ENCODE measurements at regions not wholly inside any gene's neighbourhood (a gene's known extent, or its start where the extent isn't known, plus 50 kb on each side); places are given as distances from the start of the nearest gene placed in this dataset.

- DNase-seq, result no peak
- H3F3A ChIP-seq (ENCODE audit: insufficient read depth), result peaks cover 25% of the 10 kb centered on the region
- H3K9me3 ChIP-seq (ENCODE audit: low read depth), result no peaks in the 10 kb centered on the region
- WGBS, 2 experiments (ENCODE audit: low coverage in 1 of 2, low lambda C conversion rate in 2 of 2, missing lambda C conversion rate in 2 of 2), result 85 to 88% methylated on average over 5 of the region's 5 CpGs
- H3K9ac ChIP-seq, result no peak overlapping the region
- in situ Hi-C loops (cut with MboI), result loop anchor here (25.0 kb wide), 1 partner anchor 838 kb away; the partner anchor contains the start of gene ID2
- no peaks in the 10 kb centered on the region for H4K20me1 ChIP-seq (ENCODE audit: insufficient read depth)
- H2AFZ ChIP-seq, result no peak overlapping the region
- peaks cover 31% of the 10 kb centered on the region for H3K4me1 ChIP-seq (ENCODE audit: insufficient read depth)
- no peak overlapping the region for H3K27ac ChIP-seq
- H3K36me3 ChIP-seq (ENCODE audit: low read depth), result no peaks in the 10 kb centered on the region
- no peaks in the 10 kb centered on the region for H3K79me2 ChIP-seq (ENCODE audit: insufficient read depth)
- H3K4me3 ChIP-seq, result no peak overlapping the region
- H3K27me3 ChIP-seq (replicated peaks; ENCODE audit: insufficient read depth), result no peaks in the 10 kb centered on the region
- TF ChIP-seq EZH2 (IDR thresholded peaks at IDR 0.05; ENCODE audit: insufficient read depth, poor library complexity, severe bottlenecking), result no peak
- no peak for TF ChIP-seq EZH2phosphoT487 (IDR thresholded peaks at IDR 0.05; ENCODE audit: insufficient read depth, low read depth)
- no peak overlapping the region for H3K4me2 ChIP-seq (ENCODE audit: unreplicated experiment)
- H3K9me2 ChIP-seq (ENCODE audit: insufficient read depth), result no peaks in the 10 kb centered on the region
Observed at GRCh38 chr2:7849531-7849930, 832.3 kb upstream of the ID2 start.

GRCh38 chr2:7852546-7852945, 829.3 kb upstream of the ID2 start:
- Histone ChIP-seq H3F3A (ENCODE audit: insufficient read depth) (peaks cover 23% of the 10 kb centered on the region), H3K4me2 (ENCODE audit: unreplicated experiment) (no peak overlapping the region), H3K9me3 (ENCODE audit: low read depth) (no peaks in the 10 kb centered on the region), H2AFZ (no peak overlapping the region), H3K79me2 (ENCODE audit: insufficient read depth) (no peaks in the 10 kb centered on the region), H3K36me3 (ENCODE audit: low read depth) (no peaks in the 10 kb centered on the region), H3K4me3 (no peak overlapping the region), H4K20me1 (ENCODE audit: insufficient read depth) (no peaks in the 10 kb centered on the region), H3K9ac (no peak overlapping the region), H3K4me1 (ENCODE audit: insufficient read depth) (peaks cover 18% of the 10 kb centered on the region), H3K9me2 (ENCODE audit: insufficient read depth) (no peaks in the 10 kb centered on the region), H3K27ac (no peak overlapping the region), H3K27me3 (replicated peaks; ENCODE audit: insufficient read depth) (no peaks in the 10 kb centered on the region)
- in situ Hi-C loops (cut with MboI), result no loop called here
- TF ChIP-seq EZH2 (IDR thresholded peaks at IDR 0.05; ENCODE audit: insufficient read depth, poor library complexity, severe bottlenecking), result no peak
- no peak for TF ChIP-seq EZH2phosphoT487 (IDR thresholded peaks at IDR 0.05; ENCODE audit: insufficient read depth, low read depth)
- no peak for DNase-seq
- 60 to 65% methylated on average over 2 of the region's 2 CpGs for WGBS, 2 experiments (ENCODE audit: low coverage in 1 of 2, low lambda C conversion rate in 2 of 2, missing lambda C conversion rate in 2 of 2)

GRCh38 chr2:7857904-7858303, 824.0 kb upstream of the ID2 start:
- Histone ChIP-seq H3K27me3 (replicated peaks; ENCODE audit: insufficient read depth) (no peaks in the 10 kb centered on the region), H3F3A (ENCODE audit: insufficient read depth) (peaks cover 24% of the 10 kb centered on the region), H4K20me1 (ENCODE audit: insufficient read depth) (no peaks in the 10 kb centered on the region), H3K4me1 (ENCODE audit: insufficient read depth) (peaks cover 20% of the 10 kb centered on the region), H3K4me2 (ENCODE audit: unreplicated experiment) (peak overlapping the region; percentile 48), H2AFZ (no peak overlapping the region), H3K9me3 (ENCODE audit: low read depth) (no peaks in the 10 kb centered on the region), H3K9me2 (ENCODE audit: insufficient read depth) (no peaks in the 10 kb centered on the region), H3K36me3 (ENCODE audit: low read depth) (no peaks in the 10 kb centered on the region), H3K4me3 (no peak overlapping the region), H3K9ac (no peak overlapping the region), H3K79me2 (ENCODE audit: insufficient read depth) (no peaks in the 10 kb centered on the region), H3K27ac (peak overlapping the region; percentile 74)
- DNase-seq, result peak; percentile 90
- in situ Hi-C loops (cut with MboI), result no loop called here
- TF ChIP-seq EZH2phosphoT487 (IDR thresholded peaks at IDR 0.05; ENCODE audit: insufficient read depth, low read depth) (no peak), EZH2 (IDR thresholded peaks at IDR 0.05; ENCODE audit: insufficient read depth, poor library complexity, severe bottlenecking) (no peak)
- 0% methylated on average over 1 of the region's 1 CpG for WGBS, 2 experiments (ENCODE audit: low coverage in 1 of 2, low lambda C conversion rate in 2 of 2, missing lambda C conversion rate in 2 of 2)

- Histone ChIP-seq H3K9ac (no peak overlapping the region), H3K4me2 (ENCODE audit: unreplicated experiment) (peak overlapping the region; percentile 24), H3K36me3 (ENCODE audit: low read depth) (no peaks in the 10 kb centered on the region), H3K4me1 (ENCODE audit: insufficient read depth) (peaks cover 20% of the 10 kb centered on the region), H3K27me3 (replicated peaks; ENCODE audit: insufficient read depth) (no peaks in the 10 kb centered on the region), H3K9me2 (ENCODE audit: insufficient read depth) (no peaks in the 10 kb centered on the region), H3K79me2 (ENCODE audit: insufficient read depth) (no peaks in the 10 kb centered on the region), H4K20me1 (ENCODE audit: insufficient read depth) (no peaks in the 10 kb centered on the region), H3K4me3 (no peak overlapping the region), H3K27ac (peak overlapping the region; percentile 74), H3F3A (ENCODE audit: insufficient read depth) (peaks cover 24% of the 10 kb centered on the region), H3K9me3 (ENCODE audit: low read depth) (no peaks in the 10 kb centered on the region), H2AFZ (no peak overlapping the region)
- in situ Hi-C loops (cut with MboI), result no loop called here
- TF ChIP-seq EZH2 (IDR thresholded peaks at IDR 0.05; ENCODE audit: insufficient read depth, poor library complexity, severe bottlenecking), result no peak
- WGBS, 2 experiments (ENCODE audit: low coverage in 1 of 2, low lambda C conversion rate in 2 of 2, missing lambda C conversion rate in 2 of 2), result 56 to 70% methylated on average over 2 of the region's 2 CpGs
- no peak for DNase-seq
Observed at GRCh38 chr2:7858624-7859023, 823.2 kb upstream of the ID2 start.

DNA sequence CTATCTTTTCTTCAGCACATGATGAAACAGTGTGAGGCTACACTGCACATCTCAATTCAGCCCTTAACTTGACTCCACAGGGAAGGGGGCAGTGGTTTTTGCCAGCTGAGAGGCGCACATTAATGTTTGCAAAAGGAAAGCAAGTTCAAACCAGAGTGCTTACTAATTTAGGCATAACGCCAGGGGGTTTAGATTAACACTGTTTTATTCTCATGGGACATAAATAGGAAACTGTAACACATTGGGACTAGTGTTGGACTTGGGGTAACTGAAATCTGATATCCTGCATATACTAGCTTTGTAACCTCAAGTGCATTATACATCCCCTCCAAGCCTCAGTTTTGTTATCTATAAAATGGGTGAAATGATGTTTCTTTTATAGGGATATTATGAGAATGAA, 821.2 kb upstream of the ID2 start:
- 87 to 97% methylated on average over 2 of the region's 2 CpGs for WGBS, 2 experiments (ENCODE audit: low coverage in 1 of 2, low lambda C conversion rate in 2 of 2, missing lambda C conversion rate in 2 of 2)
- peaks cover 29% of the 10 kb centered on the region for H3F3A ChIP-seq (ENCODE audit: insufficient read depth)
- DNase-seq, result peak; percentile 48
- no peak overlapping the region for H3K4me3 ChIP-seq
- H3K4me2 ChIP-seq (ENCODE audit: unreplicated experiment), result no peak overlapping the region
- no peak overlapping the region for H3K9ac ChIP-seq
- no peak overlapping the region for H2AFZ ChIP-seq
- no peak overlapping the region for H3K27ac ChIP-seq
- TF ChIP-seq EZH2phosphoT487 (IDR thresholded peaks at IDR 0.05; ENCODE audit: insufficient read depth, low read depth), result no peak
- H3K4me1 ChIP-seq (ENCODE audit: insufficient read depth), result peaks cover 20% of the 10 kb centered on the region
- H3K36me3 ChIP-seq (ENCODE audit: low read depth), result no peaks in the 10 kb centered on the region
- H3K27me3 ChIP-seq (replicated peaks; ENCODE audit: insufficient read depth), result no peaks in the 10 kb centered on the region
- no peaks in the 10 kb centered on the region for H3K79me2 ChIP-seq (ENCODE audit: insufficient read depth)
- no peaks in the 10 kb centered on the region for H3K9me3 ChIP-seq (ENCODE audit: low read depth)
- H3K9me2 ChIP-seq (ENCODE audit: insufficient read depth), result no peaks in the 10 kb centered on the region
- in situ Hi-C loops (cut with MboI), result no loop called here
- H4K20me1 ChIP-seq (ENCODE audit: insufficient read depth), result no peaks in the 10 kb centered on the region

All from GM23248 (cell line).